ENCODE measurements at regions not wholly inside any gene's neighbourhood (a gene's known extent, or its start where the extent isn't known, plus 50 kb on each side); places are given as distances from the start of the nearest gene placed in this dataset.

DNA sequence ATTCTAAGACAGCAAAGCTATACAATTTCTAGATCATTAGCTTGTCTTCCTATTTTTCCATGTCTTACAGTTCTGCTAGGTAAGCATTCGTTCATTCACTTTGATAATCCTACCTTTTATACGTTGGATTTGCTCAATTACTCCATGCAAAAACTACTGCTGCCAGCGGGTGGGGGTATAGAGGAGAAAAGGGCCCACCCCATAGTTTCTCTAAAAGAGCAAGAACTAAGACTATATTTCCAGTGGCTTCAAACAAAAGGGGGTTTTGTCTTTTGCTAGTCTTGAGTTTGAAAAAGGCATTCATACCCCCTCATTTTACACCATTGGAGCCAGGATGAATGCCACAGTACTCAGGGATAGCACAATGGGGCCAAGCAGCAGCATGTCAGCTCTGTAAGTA lies 155.7 kb downstream of the WT1 start:
- Histone ChIP-seq H3K4me3 (ENCODE audit: insufficient read depth, low read depth, low read length) (no peak overlapping the region), H2BK15ac (ENCODE audit: low read depth, low read length) (no peak overlapping the region), H4K5ac (ENCODE audit: low read depth, low read length) (no peak overlapping the region), H3K79me1 (ENCODE audit: low read depth in 1 of 2, low read length in 2 of 2) (no peaks in the 10 kb centered on the region), H3K27me3 (ENCODE audit: control insufficient read depth, insufficient read depth, low read length) (no peaks in the 10 kb centered on the region), H3K4me2 (ENCODE audit: low read depth, low read length) (no peak overlapping the region), H3K27ac (ENCODE audit: insufficient read depth, low read length) (no peak overlapping the region), H3K4me1 (ENCODE audit: control insufficient read depth, insufficient read depth, low read length) (no peaks in the 10 kb centered on the region), H2BK5ac (ENCODE audit: low read depth, low read length, poor library complexity, severe bottlenecking) (no peak overlapping the region), H4K91ac (ENCODE audit: insufficient read depth, low read depth, low read length) (no peak overlapping the region), H3K23ac (ENCODE audit: low read depth, low read length) (no peak overlapping the region), H3K14ac (replicated peaks; ENCODE audit: low read depth, low read length) (no peak overlapping the region), H2AK9ac (replicated peaks; ENCODE audit: low read depth, low read length, poor library complexity) (no peak overlapping the region), H4K8ac (ENCODE audit: low read depth in 2 of 2, low read length in 2 of 2) (no peak overlapping the region), H3K4ac (ENCODE audit: low read depth, low read length) (no peak overlapping the region), H2AK5ac (ENCODE audit: low read depth, low read length) (no peak overlapping the region), H3K18ac (ENCODE audit: low read depth, low read length) (no peak overlapping the region), H4K20me1 (ENCODE audit: insufficient read depth, low read length) (no peaks in the 10 kb centered on the region), H3K9me1 (ENCODE audit: insufficient read depth, low read length) (no peaks in the 10 kb centered on the region), H3K36me3 (ENCODE audit: control insufficient read depth, insufficient read depth, low read length) (no peaks in the 10 kb centered on the region), H2AFZ (replicated peaks; ENCODE audit: low read length, poor library complexity) (no peak overlapping the region), H3K9me3 (ENCODE audit: control insufficient read depth, insufficient read depth, low read length) (no peaks in the 10 kb centered on the region), H2BK20ac (ENCODE audit: low read depth, low read length) (no peak overlapping the region), H3K56ac (ENCODE audit: extremely low read depth, insufficient read depth, low read length) (no peak overlapping the region), H3K9ac (ENCODE audit: low read depth, low read length) (no peak overlapping the region), H2BK120ac (ENCODE audit: low read depth, low read length) (no peak overlapping the region)
- POLR2A ChIA-PET (ENCODE audit: unreplicated experiment), result no interaction called here
- WGBS, 2 experiments (ENCODE audit: extremely low coverage in 2 of 2, insufficient read length in 1 of 2), result no CpG with 5 or more reads among the region's 3 CpGs
- TF ChIP-seq RCOR1 (IDR thresholded peaks at IDR 0.05; ENCODE audit: insufficient replicate concordance, low read length) (no peak), MAZ (IDR thresholded peaks at IDR 0.05; ENCODE audit: borderline replicate concordance, low read depth, low read length) (no peak), POLR2A (IDR thresholded peaks at IDR 0.05; ENCODE audit: low read depth, low read length) (no peak), SMC3 (IDR thresholded peaks at IDR 0.05; ENCODE audit: low read depth, low read length) (no peak), MXI1 (IDR thresholded peaks at IDR 0.05; ENCODE audit: borderline replicate concordance, low read depth, low read length) (no peak), RFX5 (IDR thresholded peaks at IDR 0.05; ENCODE audit: low read depth, low read length) (no peak), MAFK (IDR thresholded peaks at IDR 0.05; ENCODE audit: low read depth, low read length) (no peak), CHD1 (IDR thresholded peaks at IDR 0.05; ENCODE audit: low read depth, low read length) (no peak), FOS (IDR thresholded peaks at IDR 0.05; ENCODE audit: low read depth, low read length) (no peak), RAD21 (IDR thresholded peaks at IDR 0.05; ENCODE audit: low read length) (no peak), NFE2L2 (IDR thresholded peaks at IDR 0.05; ENCODE audit: low read depth, low read length) (no peak)
- TF ChIP-seq, protein P1, sequence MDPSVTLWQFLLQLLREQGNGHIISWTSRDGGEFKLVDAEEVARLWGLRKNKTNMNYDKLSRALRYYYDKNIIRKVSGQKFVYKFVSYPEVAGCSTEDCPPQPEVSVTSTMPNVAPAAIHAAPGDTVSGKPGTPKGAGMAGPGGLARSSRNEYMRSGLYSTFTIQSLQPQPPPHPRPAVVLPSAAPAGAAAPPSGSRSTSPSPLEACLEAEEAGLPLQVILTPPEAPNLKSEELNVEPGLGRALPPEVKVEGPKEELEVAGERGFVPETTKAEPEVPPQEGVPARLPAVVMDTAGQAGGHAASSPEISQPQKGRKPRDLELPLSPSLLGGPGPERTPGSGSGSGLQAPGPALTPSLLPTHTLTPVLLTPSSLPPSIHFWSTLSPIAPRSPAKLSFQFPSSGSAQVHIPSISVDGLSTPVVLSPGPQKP (IDR thresholded peaks at IDR 0.05; ENCODE audit: borderline replicate concordance, low read depth, low read length), result no peak
- TF ChIP-seq, protein P2, sequence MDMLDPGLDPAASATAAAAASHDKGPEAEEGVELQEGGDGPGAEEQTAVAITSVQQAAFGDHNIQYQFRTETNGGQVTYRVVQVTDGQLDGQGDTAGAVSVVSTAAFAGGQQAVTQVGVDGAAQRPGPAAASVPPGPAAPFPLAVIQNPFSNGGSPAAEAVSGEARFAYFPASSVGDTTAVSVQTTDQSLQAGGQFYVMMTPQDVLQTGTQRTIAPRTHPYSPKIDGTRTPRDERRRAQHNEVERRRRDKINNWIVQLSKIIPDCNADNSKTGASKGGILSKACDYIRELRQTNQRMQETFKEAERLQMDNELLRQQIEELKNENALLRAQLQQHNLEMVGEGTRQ (IDR thresholded peaks at IDR 0.05; ENCODE audit: low read depth, low read length), result no peak
- TF ChIP-seq, protein P3, sequence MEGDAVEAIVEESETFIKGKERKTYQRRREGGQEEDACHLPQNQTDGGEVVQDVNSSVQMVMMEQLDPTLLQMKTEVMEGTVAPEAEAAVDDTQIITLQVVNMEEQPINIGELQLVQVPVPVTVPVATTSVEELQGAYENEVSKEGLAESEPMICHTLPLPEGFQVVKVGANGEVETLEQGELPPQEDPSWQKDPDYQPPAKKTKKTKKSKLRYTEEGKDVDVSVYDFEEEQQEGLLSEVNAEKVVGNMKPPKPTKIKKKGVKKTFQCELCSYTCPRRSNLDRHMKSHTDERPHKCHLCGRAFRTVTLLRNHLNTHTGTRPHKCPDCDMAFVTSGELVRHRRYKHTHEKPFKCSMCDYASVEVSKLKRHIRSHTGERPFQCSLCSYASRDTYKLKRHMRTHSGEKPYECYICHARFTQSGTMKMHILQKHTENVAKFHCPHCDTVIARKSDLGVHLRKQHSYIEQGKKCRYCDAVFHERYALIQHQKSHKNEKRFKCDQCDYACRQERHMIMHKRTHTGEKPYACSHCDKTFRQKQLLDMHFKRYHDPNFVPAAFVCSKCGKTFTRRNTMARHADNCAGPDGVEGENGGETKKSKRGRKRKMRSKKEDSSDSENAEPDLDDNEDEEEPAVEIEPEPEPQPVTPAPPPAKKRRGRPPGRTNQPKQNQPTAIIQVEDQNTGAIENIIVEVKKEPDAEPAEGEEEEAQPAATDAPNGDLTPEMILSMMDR (conservative IDR thresholded peaks at IDR 0.05; ENCODE audit: low read depth, low read length), result no peak
- dilution Hi-C loops (cut with HindIII; ENCODE audit: low sequenced_read_pairs, unreplicated experiment) (no loop called here), in situ Hi-C loops (cut with MboI; ENCODE audit: low sequenced_read_pairs) (no loop called here), intact Hi-C loops (cut with micrococcal nuclease) (loop anchor here (10.0 kb wide), 1 partner anchor 65 kb away; no protein-coding TSS in a partner anchor)
- no TSS peak for BruUV-seq (replicated peaks)
- CTCF ChIA-PET, result no interaction called here
- DNase-seq (no peak), ATAC-seq (ENCODE audit: low read depth) (no peak)

Measured in IMR-90 (cell line).